GM21529 (cell line): ENCODE measurements at regions not wholly inside any gene's neighbourhood (a gene's known extent, or its start where the extent isn't known, plus 50 kb on each side); places are given as distances from the start of the nearest gene placed in this dataset.

Experiments used
- ATAC-seq: cut with Tn5 transposase; IDR thresholded peaks from one replicate; pipeline ENCODE4 v1.9.1; 2021; ENCODE audit not compliant: unreplicated experiment

- ATAC-seq, result no peak
These were observed 351.7 kb upstream of the MYT1L start for GRCh38 chr2:2682700-2683342.

- no peak for ATAC-seq
These were observed 350.7 kb upstream of the MYT1L start for GRCh38 chr2:2681711-2682251.

- no peak for ATAC-seq
These were observed 350.0 kb upstream of the MYT1L start for GRCh38 chr2:2681085-2681484.

DNA sequence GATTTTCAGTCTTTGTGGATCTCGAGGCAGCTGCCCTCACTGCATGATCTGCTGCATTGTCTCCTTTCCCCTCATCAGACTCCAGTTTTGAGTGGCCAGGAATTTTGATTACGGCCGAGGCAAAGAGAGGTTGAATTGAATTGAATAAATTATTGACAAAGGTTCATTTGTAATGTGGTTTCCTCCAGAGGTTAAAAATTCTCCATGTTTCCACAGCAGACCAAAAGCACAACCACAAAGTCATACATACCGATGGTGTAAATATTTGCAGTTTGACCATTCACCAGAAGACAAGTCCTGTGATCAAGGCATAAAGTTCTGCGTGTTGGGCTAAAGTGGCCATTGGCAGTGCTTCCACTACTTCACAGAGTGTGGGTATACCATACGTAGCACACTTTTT is 343.8 kb upstream of the MYT1L start:
- ATAC-seq, result no peak

DNA sequence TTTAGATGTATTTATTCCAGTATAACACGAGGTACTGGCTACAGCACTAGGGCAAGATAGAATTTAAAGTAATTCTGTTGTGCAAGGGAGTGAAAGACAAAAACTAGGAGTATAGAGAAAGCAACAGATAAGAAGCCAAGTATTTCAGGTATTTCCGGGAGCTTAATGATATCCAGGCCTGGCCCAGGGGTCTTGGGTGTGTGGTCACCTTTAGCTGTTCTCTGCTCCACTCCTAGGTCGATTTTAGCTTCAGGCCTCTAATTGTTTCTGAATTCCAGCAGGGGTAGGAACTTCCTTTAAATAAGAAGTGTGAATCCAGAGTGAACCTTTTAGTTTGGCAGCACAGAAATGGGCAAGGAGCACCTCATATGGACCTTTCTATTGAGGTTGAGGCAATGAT is 342.3 kb upstream of the MYT1L start:
- no peak for ATAC-seq

- no peak for ATAC-seq
These were observed 341.2 kb upstream of the MYT1L start for GRCh38 chr2:2672249-2672648.

GRCh38 chr2:2671826-2672225 is 340.8 kb upstream of the MYT1L start:
- ATAC-seq, result no peak

DNA sequence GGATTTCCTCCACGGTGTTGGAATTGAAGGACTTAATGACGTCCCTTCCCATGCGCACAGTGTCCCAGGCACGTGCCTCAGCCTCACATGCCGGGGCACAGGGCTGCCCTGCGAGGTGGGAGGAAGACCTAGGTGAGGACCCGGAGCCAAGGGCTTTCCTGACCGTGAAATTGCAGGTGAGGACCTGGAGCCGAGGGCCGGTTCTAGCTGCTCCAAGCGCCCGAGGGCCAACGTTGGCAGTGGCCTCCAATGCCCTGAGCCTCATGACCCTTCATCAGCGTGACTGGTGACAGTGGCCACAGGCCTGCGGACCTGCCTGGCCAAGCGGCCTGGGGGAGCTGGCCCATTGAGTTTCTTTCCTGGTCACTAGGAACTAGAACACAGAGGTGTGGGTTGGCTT is 338.2 kb upstream of the MYT1L start:
- ATAC-seq, result no peak

- ATAC-seq, result no peak
These were observed 337.7 kb upstream of the MYT1L start for GRCh38 chr2:2668681-2669265.

DNA sequence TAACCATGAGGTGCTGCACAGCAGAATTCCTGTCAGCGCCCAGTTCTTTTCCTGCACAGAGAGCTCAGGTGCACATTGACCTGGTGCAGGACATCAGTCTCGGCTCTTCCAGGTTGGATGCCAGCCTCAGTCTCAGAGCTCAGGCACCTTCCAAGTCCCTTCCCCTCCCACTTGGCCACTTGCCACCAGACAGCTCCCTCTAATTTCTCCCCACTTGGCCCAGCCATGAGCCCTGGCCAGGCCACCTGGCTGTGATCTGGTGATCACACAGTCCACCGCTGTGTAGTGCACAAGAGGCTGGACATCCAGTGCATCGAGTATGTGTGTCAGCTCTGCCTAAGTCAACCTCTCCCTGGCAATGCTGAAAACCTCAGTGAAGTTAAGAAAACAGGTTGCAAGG is 336.6 kb upstream of the MYT1L start:
- ATAC-seq, result no peak

GRCh38 chr2:2665834-2666133 is 334.7 kb upstream of the MYT1L start:
- ATAC-seq, result no peak

DNA sequence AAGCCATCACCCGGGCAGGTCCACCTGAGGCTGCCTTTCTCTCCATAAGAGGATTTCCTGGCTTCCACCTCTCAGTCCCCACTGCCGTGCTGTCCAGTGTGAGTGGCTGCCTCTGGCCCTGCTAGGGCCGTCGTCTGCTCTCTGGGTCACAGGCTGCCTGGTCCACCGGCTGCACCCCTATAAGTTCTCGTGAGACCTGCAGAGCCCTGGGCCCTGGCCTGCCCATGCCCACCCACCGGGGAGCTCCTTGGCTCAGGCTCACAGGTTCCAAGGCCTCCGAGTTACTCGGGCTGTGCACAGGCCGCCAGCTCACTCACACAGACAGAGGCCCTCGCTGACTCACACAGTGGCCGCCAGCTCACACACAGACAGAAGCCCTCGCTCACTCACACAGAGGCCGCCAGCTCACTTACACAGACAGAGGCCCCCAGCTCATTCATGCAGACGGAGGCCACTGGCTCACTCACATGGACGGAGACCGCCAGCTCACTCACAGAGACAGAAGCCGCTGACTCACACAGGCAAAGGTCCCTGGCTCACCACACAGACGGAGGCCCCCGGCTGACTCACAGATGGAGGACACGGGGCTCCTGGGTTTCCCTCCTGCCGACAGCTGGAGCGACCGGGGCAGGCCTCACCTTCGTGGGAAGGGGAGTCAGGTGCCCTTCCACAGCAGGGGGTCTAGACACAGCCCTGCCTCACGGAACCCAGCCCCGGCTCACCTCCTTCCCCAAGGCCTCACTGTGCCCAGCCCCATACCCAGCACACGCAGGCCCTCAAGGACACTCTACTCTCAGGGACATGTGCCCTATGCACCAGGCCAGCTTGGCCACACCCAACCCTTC is 334.1 kb upstream of the MYT1L start:
- no peak for ATAC-seq

DNA sequence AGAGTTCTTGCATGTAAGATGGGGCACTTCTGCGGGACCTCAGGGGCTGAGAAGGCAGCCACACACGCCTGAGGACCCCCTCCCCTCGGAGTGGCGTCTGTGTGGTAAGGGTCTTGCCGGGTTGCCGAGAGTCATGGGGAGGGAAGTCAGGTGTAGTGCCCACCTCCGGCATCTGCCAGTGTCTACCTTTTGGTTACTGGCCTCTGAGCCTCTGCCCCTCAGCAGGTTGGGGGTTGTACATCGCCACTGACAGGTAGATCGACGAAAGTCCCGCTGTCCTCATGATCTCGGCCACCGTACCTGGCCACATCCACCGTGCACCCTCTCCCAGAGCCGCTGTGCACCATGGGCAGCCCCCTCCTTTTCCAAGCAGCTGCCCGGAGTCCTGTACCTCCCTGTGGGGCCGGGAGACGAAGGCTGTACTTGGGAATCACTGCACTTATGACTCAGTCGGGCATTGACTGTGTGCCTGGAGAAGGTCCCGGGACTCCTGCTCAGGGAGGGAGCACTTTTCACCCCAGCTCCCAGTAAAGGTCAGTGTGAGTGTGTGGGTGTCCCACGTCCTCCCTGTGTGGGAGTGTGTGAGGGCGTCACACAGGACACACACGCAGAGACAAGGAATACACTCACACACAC is 332.4 kb upstream of the MYT1L start:
- ATAC-seq, result no peak

- no peak for ATAC-seq
These were observed 331.8 kb upstream of the MYT1L start for GRCh38 chr2:2662847-2663356.

DNA sequence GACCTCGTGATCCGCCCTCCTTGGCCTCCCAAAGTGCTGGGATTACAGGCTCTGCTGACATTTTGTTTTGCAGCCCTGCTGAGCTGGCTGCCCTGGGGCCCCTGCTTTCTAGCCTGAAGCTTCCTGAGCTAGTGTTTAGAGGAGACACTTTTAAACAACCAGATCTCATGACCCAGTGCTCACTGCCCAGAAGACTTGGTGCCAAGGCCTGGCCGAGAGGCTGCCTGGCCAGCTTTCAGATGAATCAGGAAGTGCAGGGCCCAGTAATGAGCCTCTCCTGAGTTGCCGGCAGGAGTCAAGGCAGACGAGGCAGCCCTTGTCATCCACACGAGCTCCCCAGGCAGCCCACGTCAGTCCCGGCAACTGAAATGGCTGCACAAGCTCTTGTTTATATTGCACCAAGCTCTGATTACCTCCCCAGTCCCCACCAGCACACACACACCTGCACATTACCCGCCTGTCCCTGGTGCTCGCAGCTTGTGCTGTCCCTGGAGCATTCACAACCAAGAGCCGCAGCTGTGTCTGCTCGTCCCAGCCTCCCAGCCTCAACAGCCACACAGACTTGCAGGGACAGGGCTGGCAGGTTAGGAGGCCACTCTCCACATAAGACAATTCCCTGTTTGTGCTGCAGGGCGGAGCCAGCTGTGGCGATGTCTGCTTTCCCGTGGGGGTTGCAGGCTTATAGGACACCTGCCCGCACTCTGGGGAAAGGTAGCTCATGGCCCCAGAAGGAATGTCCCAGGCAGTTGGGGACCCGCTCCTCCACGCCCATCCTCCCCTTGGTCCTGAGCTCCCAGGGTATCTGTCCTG is 331.2 kb upstream of the MYT1L start:
- ATAC-seq, result no peak

- no peak for ATAC-seq
These were observed 329.8 kb upstream of the MYT1L start for GRCh38 chr2:2660789-2661355.

DNA sequence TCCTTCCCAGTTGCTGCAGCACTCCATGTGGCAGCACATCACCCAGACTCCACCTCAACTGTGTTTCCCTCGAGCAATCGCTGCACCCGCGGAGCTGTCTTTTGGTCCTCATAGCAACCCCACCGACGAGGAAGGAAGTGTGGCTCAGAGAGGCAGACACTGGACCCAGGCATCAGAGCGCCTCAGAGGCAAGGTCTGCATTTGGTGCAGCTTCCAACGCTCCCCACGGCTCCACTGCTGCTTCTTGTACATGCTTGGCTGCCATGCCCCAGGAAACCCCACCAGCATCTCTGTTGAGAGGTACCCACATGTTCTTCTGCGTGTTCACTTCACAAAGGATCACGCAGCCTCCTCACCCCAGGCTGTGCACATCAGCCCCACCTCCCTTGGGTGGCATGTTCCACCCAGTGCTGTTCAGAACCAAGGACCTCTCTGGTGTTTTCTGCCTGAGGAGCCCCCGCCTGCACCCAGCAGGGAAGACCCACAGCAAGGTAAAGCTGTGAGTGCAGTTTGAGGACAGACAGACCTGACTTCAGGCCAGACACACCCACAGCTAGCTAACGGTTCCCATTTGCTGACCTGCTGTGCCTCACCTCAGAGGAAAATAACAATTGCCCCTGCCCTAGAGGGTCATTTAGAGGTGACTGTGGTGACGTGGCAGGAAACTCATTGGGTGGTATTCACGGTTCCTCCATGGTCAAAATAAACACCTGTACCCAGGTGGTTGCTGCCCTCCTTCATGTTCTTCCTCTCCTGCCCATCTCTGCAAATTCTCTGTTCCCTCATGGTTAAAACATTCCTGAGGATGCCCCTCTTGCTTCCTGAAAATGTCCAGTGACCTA is 326.3 kb upstream of the MYT1L start:
- ATAC-seq, result no peak

DNA sequence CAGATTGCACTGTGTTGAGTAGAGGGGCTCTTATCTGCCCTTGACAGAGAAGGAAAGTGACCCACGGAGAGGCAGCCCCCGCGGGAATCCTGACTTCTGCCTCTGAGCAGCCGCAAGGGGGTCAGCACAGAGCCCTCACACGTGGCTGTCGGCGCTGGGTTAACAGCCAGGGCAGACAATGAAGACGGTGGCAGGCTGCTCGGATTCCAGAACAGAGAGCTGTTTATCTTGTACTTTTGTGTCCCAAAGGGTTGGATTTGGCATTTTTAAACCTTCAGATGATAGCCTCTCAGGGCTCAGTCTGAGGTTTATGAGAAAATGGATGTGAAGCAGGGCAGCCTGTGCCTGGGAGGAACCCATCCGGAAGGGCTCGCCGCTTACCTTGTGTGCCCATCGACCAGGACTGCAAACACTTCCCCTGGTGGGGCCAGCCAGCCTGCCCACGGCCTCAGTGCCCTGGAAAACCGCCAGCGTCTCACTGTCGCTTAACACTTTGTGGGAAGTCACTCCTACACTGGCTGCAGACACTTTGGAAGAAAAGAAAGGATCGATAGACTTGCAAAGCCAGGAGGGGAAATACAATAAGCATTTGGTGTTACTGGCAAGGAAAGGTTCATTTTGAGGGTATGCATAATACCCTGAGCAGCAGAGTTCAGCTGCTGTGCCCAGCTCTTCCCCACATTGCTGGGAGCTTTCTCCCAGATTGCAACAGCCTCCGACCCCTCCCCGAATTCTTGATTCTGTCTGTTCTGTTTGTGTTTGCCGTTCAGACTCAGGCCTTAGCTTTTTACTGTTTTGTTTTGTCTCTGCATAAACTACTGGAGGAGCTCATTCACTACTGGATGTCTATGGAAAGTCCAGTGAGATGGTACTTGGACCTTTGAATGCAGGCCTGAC is 325.3 kb upstream of the MYT1L start:
- no peak for ATAC-seq
